ENCODE measurements at regions not wholly inside any gene's neighbourhood (a gene's known extent, or its start where the extent isn't known, plus 50 kb on each side); places are given as distances from the start of the nearest gene placed in this dataset.

DNA sequence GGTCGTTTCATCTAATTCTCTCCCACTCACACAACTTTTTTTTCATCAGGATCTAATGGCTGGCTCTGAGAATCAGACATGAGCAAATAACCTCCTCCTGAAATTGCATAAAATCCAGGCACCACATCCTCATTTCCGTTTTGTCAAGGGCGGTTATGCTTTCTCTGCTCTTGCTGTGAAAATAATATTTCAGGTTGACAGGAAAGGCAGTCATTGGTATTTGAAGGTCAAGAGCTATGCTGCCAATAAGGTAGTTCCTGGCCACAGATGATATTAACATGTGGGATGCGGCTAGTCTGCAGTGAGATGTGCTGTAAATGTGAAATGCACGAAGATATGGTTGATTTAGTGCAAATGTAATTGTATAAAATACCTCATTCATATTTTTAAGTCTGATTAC, 870.2 kb upstream of the TMEM132C start:
- TF ChIP-seq, protein P1, sequence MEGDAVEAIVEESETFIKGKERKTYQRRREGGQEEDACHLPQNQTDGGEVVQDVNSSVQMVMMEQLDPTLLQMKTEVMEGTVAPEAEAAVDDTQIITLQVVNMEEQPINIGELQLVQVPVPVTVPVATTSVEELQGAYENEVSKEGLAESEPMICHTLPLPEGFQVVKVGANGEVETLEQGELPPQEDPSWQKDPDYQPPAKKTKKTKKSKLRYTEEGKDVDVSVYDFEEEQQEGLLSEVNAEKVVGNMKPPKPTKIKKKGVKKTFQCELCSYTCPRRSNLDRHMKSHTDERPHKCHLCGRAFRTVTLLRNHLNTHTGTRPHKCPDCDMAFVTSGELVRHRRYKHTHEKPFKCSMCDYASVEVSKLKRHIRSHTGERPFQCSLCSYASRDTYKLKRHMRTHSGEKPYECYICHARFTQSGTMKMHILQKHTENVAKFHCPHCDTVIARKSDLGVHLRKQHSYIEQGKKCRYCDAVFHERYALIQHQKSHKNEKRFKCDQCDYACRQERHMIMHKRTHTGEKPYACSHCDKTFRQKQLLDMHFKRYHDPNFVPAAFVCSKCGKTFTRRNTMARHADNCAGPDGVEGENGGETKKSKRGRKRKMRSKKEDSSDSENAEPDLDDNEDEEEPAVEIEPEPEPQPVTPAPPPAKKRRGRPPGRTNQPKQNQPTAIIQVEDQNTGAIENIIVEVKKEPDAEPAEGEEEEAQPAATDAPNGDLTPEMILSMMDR (IDR thresholded peaks at IDR 0.05; ENCODE audit: low read depth, low read length): no peak
- TF ChIP-seq, protein P2, sequence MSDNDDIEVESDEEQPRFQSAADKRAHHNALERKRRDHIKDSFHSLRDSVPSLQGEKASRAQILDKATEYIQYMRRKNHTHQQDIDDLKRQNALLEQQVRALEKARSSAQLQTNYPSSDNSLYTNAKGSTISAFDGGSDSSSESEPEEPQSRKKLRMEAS (IDR thresholded peaks at IDR 0.05; ENCODE audit: low read depth, low read length): no peak
- no peak for TF ChIP-seq POLR2A (IDR thresholded peaks at IDR 0.05; ENCODE audit: extremely low read depth, insufficient read length)
